ENCODE measurements at regions not wholly inside any gene's neighbourhood (a gene's known extent, or its start where the extent isn't known, plus 50 kb on each side); places are given as distances from the start of the nearest gene placed in this dataset.
"Not testable (repeated sequence)": the region's sequence is repeated elsewhere in the genome, so short reads cannot be mapped to it uniquely, and the experiment has no call there.

DNA sequence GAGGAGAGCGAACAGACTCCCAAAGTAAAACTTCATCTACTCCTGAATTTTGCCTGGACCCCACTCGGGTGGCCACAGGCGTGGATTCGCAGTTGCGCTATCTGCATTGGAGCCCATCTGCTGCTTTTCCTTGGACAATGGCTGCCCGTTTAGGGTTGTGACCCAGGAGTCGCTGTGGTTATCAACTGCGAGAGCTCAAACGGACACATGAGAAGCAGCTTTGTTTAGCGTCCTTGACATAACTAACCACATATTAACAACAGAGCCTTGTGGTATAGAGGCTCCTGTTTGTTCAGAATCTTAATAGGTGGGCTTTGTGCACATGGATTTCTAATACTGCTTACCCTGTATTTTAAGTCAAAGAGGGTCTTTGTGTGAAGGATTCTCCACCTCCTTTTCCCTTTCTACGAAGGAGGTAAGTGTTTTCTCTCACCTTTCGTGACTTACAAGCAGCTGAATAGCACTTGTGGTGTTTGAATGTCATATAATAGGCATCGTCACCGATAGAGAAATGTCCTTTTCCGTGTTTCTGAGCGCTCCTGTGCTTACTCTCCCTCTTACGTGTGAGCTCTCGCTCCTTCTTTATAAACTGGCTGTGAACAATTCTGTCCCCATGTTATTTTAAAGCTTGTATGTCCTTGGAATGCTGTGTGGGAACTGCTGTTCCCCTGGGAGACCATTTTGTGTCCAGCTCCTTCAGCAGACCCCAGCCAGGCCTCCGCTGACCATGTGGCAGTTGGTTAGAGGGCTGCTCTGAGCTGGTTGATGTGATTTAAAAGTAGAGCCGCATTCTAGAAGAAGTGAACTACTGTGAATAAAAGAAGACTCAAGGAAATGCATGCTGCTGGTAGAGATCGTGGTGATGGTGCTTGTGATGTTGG, 441.4 kb downstream of the RPS6KC1 start:
- H3K4me3 ChIP-seq (ENCODE audit: low read depth, low read length) = no peak overlapping the region
- TF ChIP-seq CTCF (IDR thresholded peaks at IDR 0.05; ENCODE audit: insufficient read depth, low read depth, low read length) = no peak
- DNase-seq (ENCODE audit: low read depth) = no peak

- TF ChIP-seq CTCF (IDR thresholded peaks at IDR 0.05; ENCODE audit: insufficient read depth, low read depth, low read length) = no peak
- DNase-seq (ENCODE audit: low read depth) = no peak
- H3K4me3 ChIP-seq (ENCODE audit: low read depth, low read length) = no peak overlapping the region
These were observed 448.4 kb downstream of the RPS6KC1 start for GRCh38 chr1:213499444-213499843.

GRCh38 chr1:213507472-213508223, 456.6 kb downstream of the RPS6KC1 start:
- no peak overlapping the region for H3K4me3 ChIP-seq (ENCODE audit: low read depth, low read length)
- TF ChIP-seq CTCF (IDR thresholded peaks at IDR 0.05; ENCODE audit: insufficient read depth, low read depth, low read length) = no peak
- no peak for DNase-seq (ENCODE audit: low read depth)

GRCh38 chr1:213511173-213511572, 460.1 kb downstream of the RPS6KC1 start:
- H3K4me3 ChIP-seq (ENCODE audit: low read depth, low read length) = no peak overlapping the region
- TF ChIP-seq CTCF (IDR thresholded peaks at IDR 0.05; ENCODE audit: insufficient read depth, low read depth, low read length) = no peak
- no peak for DNase-seq (ENCODE audit: low read depth)

GRCh38 chr1:213512316-213512715, 461.3 kb downstream of the RPS6KC1 start:
- no peak for TF ChIP-seq CTCF (IDR thresholded peaks at IDR 0.05; ENCODE audit: insufficient read depth, low read depth, low read length)
- H3K4me3 ChIP-seq (ENCODE audit: low read depth, low read length) = no peak overlapping the region
- no peak for DNase-seq (ENCODE audit: low read depth)

GRCh38 chr1:213513006-213513405, 462.0 kb downstream of the RPS6KC1 start:
- DNase-seq (ENCODE audit: low read depth) = no peak
- no peak for TF ChIP-seq CTCF (IDR thresholded peaks at IDR 0.05; ENCODE audit: insufficient read depth, low read depth, low read length)

GRCh38 chr1:213514408-213515179, 463.6 kb downstream of the RPS6KC1 start:
- DNase-seq (ENCODE audit: low read depth); H3K4me3 ChIP-seq (ENCODE audit: low read depth, low read length): not testable (repeated sequence)

More at GRCh38 chr1:213513006-213513405, 462.0 kb downstream of the RPS6KC1 start:
- no peak overlapping the region for H3K4me3 ChIP-seq (ENCODE audit: low read depth, low read length)
